Stimulated activated CD8-positive, alpha-beta memory T cell treated with anti-CD3 and anti-CD28 coated beads, Interleukin-4, amount 100 ng/mL, for 24 hours (primary cell): ENCODE measurements at regions not wholly inside any gene's neighbourhood (a gene's known extent, or its start where the extent isn't known, plus 50 kb on each side); places are given as distances from the start of the nearest gene placed in this dataset.
"Not testable (repeated sequence)": the region's sequence is repeated elsewhere in the genome, so short reads cannot be mapped to it uniquely, and the experiment has no call there.

Experiments
- DNase-seq: peaks from one replicate; pipeline ENCODE4 v3.0.0-alpha.2; 2020; ENCODE audit warnings: low read depth

DNA sequence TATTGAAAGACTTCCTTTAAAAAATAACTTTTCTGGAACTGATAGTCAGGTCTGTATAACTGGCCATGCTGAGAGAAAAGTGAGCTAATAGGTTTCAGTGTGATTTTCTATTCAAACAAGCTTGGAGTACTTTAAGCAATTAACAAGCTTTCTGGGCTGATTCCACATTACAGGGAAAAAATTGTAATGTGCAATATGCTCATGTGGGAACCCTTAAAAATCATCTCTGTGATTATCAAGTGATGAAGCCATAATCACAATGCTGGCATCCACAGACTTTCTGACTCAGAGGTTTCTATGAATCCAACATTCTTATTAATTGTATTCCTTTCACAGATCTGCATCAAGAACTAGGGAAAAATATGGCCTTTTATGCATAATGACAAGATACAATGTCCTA is 212.2 kb upstream of the ACO1 start:
- no peak for DNase-seq

DNA sequence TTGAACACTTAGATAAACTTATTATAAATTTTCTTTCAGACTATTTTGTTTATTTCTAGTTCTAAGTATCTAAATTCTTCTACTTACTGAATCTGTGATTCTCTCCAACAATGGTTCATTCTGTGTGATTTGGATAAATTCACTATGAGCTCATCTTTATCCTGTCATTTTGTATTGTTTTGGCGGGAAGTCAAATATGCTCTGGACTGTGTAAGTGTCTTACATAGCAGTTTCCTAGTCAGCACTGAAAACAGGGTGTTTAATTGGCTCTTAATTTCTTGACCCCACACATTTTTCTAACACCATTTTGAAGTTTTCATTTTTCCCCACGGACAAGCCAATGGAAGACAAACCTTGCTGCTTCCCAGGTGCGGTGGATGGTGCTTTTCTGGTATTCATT is 207.0 kb upstream of the ACO1 start:
- no peak for DNase-seq

DNA sequence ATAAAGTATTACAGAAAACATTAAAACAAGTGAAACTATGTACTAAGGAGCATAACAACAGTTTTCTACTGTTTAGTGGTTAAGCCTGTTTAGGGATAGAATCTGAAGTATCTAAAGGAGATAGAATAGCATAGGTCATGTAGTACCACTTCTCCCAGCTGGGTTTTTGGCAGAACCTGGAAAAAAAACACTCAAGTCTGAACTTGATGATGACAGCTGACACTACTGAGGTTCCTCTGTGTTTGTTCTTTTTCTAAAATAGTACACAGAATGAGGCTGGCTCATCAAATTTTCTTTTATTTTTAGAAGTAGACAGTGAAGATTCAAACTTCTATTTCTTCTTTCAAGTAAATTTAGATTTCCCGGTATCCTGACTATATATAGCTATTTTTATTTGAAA is 203.8 kb upstream of the ACO1 start:
- DNase-seq, result no peak

DNA sequence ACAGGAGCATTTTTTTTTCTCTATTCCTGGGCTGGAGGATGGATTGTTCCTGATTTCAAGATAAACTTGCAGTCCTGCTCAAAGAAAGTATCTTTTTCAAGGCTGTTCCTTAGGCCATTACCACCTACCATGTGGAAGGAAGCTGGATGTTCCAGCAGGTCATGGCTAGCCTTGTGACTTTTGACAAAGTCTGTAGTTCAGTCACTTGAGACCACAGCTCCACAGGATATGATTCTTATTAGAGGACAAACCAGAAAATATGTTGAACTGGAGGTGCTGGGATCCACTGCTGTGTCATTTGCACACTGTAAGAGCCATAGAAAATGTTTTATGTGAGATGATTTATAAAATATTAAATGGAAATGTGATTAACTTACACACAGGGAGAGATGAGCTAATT is 184.2 kb upstream of the ACO1 start:
- DNase-seq, result no peak

DNA sequence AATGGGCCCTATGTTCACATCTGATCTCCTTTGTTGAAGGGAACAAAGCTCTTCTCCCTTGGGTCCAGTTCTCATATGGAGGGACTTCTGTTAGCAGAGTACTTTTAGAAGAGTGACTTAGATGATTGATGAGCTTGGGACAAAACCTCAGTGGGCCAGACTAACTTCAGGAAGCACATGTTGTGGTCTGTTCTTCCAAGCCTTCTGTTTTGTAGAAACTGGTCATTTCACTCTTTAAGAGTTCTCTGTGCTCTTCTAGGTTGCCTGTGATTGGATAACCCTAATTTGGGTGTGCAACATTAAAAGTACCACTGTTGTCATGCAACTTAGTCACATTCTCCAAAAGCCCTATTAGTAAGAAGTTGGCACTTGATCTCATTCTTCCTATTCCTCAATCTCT is 183.5 kb upstream of the ACO1 start:
- no peak for DNase-seq

DNA sequence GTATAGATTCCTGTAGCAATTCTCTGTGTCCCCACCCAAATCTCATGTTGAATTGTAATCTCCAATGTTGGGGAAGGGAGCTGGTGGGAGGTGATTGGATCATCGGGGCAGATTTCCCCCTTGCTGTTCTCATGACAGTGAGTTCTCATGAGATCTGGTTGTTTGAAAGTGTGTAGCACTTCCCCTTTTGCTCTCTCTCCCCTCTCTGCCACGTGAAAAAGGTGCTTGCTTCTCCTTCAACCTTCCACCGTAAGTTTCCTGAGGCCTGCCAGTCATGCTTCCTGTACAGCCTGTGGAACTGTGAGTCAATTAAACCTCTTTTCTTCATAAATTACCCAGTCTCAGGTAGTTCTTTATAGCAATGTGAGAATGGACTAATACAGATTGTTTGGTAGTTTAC is 175.3 kb upstream of the ACO1 start:
- DNase-seq, result not testable (repeated sequence)

DNA sequence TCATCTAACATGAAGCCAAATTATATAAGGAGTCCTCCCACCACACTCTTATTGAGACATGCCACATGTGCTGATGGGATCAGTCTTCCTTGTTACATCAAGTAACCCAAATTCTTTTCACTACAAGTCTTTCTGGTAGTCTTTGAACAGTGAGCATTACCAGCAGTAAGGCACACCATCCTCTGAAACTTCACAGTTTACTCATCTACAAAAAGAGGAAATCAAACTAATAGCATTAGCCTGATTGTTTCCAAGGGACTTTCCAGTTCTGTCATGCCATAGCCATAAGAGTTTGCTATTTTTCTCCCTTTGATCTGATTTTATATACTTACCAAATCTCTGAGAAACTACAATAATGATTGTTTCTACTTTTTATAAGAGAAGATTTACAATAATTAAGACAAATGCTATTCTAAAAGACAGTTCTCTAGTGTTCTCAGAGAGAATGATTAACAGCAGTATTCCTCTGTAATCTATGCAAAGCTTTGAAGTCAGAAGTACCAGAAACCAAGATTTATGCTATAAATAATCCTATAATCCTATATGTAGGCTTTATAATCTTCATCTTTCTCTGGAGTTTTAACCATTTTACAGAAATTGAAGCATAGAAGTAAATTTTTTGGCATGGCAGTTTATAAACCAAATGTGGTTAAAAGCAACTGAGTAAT is 166.2 kb upstream of the ACO1 start:
- DNase-seq, result no peak

DNA sequence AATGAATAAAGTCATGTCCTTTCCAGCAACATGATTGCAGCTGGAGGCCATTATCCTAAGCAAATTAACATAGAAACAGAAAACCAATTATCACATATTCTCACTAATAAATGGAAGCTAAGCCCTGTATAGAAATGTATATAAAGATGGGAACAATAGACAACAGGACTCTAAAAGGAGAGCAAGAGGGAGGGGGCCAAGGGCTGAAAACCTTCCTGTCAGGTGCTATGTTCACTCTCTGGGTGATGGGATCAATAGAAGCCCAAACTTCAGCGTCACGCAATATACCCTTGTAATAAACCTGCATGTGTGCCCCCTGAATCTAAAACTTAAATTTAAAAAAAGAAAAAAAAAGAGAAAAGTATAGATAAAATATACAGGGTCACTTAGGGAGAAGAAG is 163.7 kb upstream of the ACO1 start:
- no peak for DNase-seq

DNA sequence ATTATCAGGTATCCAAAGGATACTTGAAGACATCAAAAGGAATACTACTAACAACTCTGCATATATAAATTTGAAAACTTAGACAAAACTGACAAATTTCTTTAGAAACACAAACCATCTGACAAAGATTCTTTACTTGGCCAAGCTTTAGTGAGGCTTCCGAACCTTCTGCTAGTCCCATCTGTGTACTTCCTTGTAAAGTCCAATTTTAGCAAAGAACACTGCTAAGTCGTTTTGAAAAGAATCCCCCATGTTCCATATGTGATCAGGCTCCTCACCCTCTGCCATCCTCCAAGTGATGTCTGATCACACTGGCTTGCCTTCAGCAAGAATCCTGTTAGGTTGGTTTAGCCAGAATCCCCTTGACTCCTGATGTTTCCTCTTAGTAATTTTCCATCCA is 150.0 kb upstream of the ACO1 start:
- DNase-seq, result no peak

DNA sequence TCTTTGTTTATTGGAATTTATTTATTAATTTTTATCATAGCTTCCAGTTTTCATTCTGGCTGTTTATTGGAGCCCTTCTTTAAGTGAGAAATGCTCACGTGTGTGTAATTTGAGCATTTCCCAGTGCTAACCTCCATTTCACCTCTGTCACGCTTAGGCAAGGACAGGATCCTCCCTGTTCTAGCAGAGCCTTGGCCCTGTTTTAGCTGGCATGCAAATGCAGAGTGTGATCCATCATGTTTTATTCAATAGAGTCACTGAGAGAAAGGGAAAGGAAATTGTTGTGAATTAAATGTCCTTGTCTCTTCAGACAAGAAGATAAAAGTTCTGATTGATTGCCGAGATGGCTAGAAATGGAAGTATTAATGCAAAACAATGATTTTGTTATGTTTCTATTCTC is 137.3 kb upstream of the ACO1 start:
- DNase-seq, result no peak

DNA sequence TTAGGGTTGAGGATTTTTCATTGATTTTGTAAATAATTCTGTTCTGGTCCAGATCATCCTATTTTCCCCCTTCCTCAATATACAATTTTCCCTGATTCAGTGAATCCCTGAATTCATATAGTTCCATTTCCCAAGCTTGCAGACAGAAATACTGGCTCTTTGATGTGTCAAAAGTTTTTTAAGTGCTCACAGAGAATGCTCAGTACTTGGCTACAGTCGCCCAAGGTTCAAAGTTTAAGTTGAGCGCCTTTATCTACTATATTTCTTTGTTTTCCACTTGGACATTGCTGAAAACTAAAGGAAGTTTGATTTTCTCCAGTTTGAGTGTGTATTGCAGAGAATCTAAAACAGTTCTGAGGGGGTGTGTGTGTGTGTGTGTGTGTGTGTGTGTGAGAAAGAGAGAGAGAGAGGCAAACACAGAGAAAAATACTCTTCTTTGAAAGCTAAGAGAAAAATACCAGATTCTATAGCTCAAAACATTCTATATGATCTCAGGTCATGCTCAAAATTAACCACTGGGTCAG is 136.2 kb upstream of the ACO1 start:
- no peak for DNase-seq

DNA sequence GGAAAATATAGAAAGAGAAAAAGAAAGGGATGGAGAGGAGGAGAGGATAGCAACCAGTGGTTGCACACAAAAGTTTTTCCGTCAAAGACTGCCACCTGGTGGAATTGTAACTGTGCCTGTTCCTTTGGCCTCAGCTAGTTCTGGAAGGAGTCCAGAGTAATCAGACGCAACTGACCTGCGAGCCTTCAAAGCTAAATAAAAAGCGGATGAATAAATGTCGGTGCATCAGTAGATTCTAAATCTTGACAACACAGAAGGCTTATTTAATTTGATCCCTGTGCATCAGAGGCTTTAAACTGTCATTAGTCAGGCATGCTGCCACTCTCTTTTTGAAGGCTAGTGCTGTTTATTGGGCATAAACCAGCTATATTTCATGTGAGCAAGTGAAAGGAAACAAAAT is 132.9 kb upstream of the ACO1 start:
- DNase-seq, result no peak

DNA sequence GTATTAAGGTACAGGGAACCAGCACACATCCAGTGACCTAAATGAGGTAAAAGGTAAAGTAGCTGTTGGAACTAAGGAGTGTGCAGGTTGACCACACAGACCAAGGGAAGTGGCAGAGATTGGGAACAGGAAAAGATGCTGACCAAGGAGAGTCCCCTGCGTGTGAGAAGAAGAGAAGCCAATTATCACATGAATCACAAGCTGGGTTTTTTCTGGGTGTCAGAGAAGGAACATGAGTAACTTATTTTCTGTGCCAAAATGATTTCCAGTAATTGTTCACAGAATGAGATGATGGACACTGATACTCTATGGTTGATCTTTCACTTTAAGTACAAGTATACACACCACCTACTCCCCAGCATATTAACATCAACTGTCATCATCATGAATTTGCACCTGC is 130.7 kb upstream of the ACO1 start:
- DNase-seq, result no peak

DNA sequence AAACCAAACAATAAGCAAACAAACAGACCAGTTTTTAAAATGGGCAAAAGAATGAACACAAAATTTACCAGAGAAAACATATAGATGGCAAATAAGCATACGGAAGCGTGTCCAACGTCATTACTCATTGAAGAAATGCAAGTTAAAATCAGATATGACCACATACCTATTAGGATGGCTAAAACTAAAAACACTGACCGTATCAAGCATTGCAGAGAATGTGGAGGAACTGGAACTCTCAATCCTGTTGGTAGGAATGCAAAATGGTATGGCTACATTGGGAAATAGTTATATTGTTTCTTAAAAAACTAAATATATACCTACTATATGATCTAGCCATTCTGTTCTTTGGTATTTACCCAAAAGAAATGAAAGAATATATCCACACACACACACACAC is 129.4 kb upstream of the ACO1 start:
- no peak for DNase-seq

DNA sequence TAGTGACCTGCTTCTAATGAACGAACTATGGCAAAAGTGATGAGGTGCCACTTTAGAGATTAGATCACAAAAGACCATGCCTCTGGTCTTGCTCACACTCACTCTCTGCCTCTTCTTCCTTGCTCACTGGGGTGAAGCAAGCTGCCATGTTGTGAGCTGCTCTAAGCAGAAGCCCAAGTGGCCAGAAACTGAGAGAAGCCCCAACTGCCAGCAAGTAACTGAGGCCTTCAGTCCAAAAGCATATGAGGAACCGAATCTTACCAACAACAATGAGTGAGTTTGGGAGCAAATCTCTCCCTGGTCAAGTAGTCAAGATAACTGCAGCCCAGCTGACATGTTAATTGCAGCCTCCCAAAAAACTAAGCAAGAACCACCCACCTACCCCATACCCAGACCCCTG is 126.0 kb upstream of the ACO1 start:
- no peak for DNase-seq

DNA sequence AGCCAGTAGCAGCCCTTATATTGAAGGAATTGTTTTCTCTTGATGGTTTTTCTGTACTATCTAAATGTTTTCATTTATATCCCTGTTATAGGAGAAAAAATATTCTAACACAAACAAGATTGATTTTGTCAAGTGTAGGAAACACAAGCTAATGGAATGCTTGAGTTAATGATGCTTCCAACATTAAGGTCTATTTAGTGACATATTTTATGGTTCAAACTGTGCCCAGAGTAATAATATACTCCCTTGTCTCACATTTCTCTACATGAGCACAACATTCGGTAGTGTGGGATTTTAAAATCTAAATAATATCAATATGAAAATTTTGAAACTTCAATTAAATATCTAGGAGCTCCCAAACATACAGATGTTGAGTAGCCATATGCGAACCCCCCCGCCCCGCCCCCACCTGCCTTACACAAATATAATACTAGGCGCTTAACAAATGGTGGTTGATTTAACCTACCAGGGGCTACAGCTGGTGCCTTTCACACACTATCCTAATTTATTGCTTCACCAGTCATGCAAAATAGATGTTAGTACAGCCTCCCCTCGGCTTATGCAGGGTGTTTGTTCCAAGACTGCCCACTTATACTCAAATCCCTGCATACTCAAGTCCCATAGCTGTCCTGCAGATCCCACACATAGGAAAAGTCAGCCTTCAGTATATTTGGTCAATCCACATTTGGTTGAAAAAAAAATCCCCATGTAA is 124.1 kb upstream of the ACO1 start:
- no peak for DNase-seq

DNA sequence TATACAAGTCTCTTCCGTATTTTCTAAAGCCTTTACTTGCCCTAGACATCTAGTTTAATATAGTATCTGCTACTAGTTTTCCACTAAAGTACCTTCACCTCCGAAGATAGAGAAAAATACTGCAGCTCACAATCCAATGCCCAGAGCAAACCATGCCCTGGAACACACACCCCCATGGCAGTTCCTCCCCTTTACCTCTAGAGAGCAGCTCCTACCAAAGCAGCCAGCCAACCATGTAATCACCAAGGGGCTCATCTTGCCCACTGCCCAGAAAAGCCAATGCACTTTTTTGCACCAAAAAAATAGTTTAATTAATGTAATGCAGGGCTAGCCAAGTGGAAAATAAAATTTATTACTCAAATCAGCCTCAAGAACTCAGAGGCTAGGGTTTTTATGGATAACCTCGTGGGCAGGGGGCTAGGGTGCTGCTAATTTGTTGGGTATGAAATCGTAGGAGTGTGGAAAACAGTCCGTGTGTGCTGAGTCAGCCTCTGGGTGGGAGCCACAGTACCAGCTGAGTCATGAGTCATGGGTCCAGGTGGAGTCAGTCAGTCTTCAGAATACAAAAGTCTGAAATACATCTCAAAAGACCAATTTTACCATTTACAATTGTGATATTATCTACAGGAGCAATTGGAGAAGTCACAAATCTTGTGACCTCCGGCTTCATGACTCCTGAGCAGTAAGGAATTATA is 120.1 kb upstream of the ACO1 start:
- DNase-seq, result no peak

DNA sequence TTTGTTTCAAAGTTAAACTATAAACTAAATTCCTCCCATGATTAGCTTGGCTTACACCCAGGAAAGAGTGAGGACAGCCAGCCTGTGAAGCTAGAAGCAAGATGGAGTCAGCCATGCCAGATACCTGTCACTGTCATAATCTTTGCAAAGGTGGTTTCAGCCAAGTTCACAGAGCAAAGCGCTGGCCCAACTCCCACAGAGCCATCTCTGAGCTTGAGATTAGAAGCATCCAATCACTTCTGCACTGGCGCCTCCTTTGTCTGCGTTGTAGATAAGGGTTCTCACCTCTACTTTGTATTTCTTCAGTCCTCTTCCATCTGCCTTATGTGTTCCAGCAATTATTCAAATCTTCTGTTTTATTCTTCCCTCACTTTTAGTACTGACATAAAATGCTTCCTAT is 119.4 kb upstream of the ACO1 start:
- DNase-seq, result no peak

DNA sequence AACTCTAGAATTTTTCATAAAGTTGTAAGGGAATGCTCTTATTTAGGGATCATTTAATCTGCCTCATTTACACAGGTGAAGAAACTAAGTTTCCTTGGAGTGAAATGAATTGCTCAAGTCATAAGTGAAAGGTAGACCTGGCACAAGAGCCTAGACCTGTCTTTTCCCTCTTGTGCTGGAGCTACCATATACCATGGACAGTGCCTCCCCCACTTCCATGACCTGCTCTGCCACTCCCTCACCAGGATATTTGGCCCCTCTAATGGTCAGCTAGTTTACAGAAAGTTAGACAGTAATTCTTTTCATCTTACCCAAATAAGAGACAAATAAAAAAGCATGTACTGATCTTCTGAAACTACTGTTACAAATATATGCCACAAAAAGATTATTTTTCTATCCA is 105.5 kb upstream of the ACO1 start:
- no peak for DNase-seq

DNA sequence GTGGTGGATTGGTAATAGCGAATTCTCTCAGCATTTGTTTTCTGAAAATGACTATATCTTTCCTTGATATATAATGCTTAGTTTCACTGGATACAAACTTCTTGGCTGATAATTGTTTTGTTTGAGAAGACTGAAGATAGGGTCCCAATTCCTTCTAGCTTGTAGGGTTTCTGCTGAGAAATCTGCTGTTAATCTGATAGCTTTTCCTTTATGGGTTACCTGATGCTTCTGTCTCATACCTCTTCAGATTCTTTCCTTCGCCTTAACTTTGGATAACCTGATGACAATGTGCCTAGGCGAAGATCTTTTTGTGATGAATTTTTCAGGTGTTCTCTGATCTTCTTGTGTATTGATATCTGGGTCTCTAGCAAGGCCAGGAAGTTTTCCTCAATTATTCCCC is 94.7 kb upstream of the ACO1 start:
- no peak for DNase-seq

DNA sequence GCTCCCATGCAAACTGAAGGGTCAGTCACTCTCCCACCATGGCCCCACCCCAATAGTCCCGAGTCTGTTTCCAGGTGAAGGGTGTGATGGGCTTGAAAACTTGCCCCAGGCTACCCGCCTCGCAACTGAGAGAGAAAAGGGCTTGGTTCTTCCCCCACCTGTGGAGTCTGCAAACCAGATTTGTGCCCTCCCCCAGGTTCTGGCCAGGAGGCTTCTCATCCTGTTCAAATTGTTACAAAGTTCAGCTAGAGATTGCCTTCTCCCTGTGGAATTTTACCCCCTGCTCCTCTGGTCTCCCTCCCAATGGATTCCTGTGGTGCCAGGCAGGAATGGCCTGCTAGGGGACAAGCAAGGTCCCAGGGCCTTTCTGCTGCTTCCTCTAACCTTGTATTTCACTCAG is 93.1 kb upstream of the ACO1 start:
- no peak for DNase-seq

DNA sequence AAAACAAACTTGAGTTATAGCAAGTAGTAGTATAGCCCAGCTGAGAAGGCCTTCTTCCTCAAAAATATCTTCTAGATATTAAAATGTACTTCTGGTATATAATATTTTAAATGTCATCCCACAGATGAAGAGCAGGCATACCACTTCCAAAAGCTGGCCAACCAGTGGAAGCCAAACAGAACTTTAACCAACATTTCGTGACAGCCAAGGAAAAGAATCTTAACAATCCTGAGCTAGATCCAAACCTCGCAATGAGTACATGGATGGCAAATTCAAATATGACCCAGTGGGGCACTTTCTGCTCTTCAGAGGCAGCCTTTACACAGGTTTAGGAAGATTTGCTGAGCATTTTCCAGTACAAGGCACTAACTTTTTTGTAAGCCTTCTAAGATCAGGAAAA is 91.8 kb upstream of the ACO1 start:
- DNase-seq, result no peak

DNA sequence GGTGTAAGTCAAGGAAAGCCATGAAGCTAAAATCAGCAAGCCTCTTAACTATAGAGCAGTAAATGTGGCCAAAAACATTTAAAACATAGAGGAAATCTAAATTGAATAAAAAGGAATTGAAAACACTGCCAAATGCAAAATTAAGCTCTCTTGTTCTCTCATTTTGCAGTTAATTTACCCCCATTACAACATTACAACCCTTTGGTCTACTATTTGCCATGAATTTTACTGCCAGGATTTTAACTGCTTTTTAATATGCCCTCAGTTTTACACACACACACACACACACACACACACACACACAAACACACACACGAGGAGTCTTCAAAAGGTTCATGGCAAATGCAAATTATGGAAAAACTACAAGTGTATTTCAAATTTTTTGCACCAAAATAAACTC is 91.4 kb upstream of the ACO1 start:
- DNase-seq, result no peak
